ENCODE measurements at regions not wholly inside any gene's neighbourhood (a gene's known extent, or its start where the extent isn't known, plus 50 kb on each side); places are given as distances from the start of the nearest gene placed in this dataset.

DNA sequence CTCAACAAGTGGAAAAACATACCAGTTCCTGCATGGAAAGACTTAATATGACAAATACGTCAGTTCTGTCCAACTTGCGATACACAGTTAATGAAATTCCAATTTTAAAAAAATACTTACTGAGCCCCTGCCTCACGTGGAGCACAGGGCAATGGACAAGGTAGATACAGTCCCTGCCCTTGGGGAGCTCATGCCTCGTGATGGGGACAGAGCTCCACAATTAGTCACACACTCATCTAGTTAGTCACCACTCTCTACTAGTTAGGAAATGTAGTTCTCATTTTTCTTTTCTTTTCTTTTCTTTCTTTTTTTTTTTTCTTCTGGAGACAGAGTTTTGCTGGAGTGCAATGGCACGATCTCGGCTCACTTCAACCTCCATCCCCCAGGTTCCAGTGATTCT lies 74.7 kb upstream of the CDH5 start:
- H3K4me1 ChIP-seq: no peaks in the 10 kb centered on the region
- 79 to 90% methylated on average over 6 of the region's 6 CpGs for WGBS, 2 donors
- H3K27ac ChIP-seq: no peak overlapping the region
- TF ChIP-seq POLR2AphosphoS5 (IDR thresholded peaks at IDR 0.05): no peak
- TF ChIP-seq, protein P1, sequence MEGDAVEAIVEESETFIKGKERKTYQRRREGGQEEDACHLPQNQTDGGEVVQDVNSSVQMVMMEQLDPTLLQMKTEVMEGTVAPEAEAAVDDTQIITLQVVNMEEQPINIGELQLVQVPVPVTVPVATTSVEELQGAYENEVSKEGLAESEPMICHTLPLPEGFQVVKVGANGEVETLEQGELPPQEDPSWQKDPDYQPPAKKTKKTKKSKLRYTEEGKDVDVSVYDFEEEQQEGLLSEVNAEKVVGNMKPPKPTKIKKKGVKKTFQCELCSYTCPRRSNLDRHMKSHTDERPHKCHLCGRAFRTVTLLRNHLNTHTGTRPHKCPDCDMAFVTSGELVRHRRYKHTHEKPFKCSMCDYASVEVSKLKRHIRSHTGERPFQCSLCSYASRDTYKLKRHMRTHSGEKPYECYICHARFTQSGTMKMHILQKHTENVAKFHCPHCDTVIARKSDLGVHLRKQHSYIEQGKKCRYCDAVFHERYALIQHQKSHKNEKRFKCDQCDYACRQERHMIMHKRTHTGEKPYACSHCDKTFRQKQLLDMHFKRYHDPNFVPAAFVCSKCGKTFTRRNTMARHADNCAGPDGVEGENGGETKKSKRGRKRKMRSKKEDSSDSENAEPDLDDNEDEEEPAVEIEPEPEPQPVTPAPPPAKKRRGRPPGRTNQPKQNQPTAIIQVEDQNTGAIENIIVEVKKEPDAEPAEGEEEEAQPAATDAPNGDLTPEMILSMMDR (IDR thresholded peaks at IDR 0.05): no peak
- no peak for TF ChIP-seq EP300 (IDR thresholded peaks at IDR 0.05)
- no peak for TF ChIP-seq POLR2A (IDR thresholded peaks at IDR 0.05)
- DNase-seq: peak; percentile 9
- H3K4me3 ChIP-seq: no peak overlapping the region
- H3K9me3 ChIP-seq: no peaks in the 10 kb centered on the region
- intact Hi-C loops (cut with DNase I): no loop called here
- H3K36me3 ChIP-seq: no peaks in the 10 kb centered on the region
- H3K27me3 ChIP-seq: no peaks in the 10 kb centered on the region

DNA sequence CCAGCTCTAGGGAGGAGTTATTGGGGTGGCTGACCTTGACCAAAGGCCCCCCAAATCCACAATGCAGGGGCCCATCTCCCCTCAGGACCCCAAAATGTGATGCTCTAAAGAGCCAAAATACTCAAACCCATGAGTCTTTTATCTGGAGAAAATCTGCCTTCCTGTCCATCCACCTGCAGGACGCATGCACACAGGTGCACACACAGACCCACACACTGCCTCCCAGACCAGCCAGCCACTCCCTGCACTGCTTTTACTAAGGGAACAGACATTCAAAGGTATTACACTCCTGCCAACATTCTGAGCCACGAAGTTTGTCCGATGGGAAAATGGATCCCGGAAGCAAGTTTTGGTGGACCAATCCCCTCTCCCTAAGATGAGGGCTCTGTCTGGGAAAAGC lies 76.1 kb upstream of the CDH5 start:
- H3K36me3 ChIP-seq: no peaks in the 10 kb centered on the region
- peak; percentile 8 for DNase-seq
- H3K27ac ChIP-seq: no peak overlapping the region
- no peaks in the 10 kb centered on the region for H3K27me3 ChIP-seq
- intact Hi-C loops (cut with DNase I): no loop called here
- no peak for TF ChIP-seq EP300 (IDR thresholded peaks at IDR 0.05)
- TF ChIP-seq POLR2AphosphoS5 (IDR thresholded peaks at IDR 0.05): no peak
- TF ChIP-seq, protein P1 (IDR thresholded peaks at IDR 0.05): no peak
- TF ChIP-seq POLR2A (IDR thresholded peaks at IDR 0.05): no peak
- 85 to 93% methylated on average over 4 of the region's 4 CpGs for WGBS, 2 donors
- no peak overlapping the region for H3K4me3 ChIP-seq
- H3K9me3 ChIP-seq: no peaks in the 10 kb centered on the region
- H3K4me1 ChIP-seq: no peaks in the 10 kb centered on the region

DNA sequence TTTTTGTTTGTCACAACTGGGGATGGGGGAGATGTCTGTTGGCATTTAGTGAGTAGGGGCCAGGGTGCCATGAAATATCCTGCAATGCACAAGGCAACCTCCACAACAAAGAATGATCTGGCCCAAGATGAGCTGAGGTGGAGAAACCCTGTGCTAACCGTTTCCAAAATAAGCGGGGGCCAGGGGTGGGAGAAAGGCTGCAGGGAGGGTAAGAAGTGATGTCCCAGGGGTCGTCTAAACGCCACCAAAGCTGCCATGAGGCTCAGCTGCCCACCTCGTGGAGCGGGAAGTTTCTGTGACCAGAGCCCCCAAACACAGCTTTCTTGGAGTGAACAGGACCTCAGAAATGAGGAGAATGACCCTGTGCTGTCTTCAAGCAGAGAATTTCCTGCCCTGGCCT lies 76.5 kb upstream of the CDH5 start:
- H3K27me3 ChIP-seq: no peaks in the 10 kb centered on the region
- WGBS, 2 donors: 80 to 81% methylated on average over 6 of the region's 6 CpGs
- H3K4me1 ChIP-seq: no peaks in the 10 kb centered on the region
- no peak overlapping the region for H3K4me3 ChIP-seq
- H3K27ac ChIP-seq: no peak overlapping the region
- no peak for TF ChIP-seq POLR2AphosphoS5 (IDR thresholded peaks at IDR 0.05)
- TF ChIP-seq, protein P1 (IDR thresholded peaks at IDR 0.05): no peak
- no peak for TF ChIP-seq POLR2A (IDR thresholded peaks at IDR 0.05)
- TF ChIP-seq EP300 (IDR thresholded peaks at IDR 0.05): no peak
- peak; percentile 24 for DNase-seq
- H3K9me3 ChIP-seq: no peaks in the 10 kb centered on the region
- H3K36me3 ChIP-seq: no peaks in the 10 kb centered on the region
- intact Hi-C loops (cut with DNase I): no loop called here

DNA sequence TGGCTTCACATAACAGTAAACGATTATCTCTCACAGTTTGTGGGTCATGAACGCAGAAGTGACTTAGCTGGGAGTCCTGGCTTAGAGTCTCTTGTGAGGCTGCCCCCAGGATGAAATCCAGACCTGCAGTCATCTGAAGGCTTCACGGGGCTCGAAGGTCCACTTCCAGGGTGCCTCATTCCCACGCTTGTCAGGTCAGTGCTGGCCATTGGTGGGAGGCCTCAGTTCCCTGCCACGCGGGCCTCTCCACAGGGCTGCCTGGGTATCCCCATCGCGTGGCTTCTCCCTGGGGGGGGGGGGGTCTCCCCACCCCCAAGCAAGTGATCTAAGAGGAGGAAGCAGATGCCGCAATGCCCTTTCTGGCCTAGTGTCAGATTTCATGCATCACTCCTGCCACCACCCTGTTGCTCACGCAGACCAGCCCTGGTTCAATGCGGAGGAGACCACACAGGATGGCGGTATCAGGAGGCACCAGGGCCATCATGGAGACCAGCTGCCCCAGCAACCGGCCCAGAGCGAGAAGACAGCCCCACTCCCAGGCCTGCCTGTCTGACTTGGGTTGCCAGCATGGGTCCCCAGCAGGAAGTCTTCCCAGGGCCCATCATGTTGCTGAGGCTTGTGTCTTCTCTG lies 77.3 kb upstream of the CDH5 start:
- intact Hi-C loops (cut with DNase I): no loop called here
- 93 to 96% methylated on average over 15 of the region's 15 CpGs for WGBS, 2 donors
- TF ChIP-seq POLR2A (IDR thresholded peaks at IDR 0.05) (no peak), POLR2AphosphoS5 (IDR thresholded peaks at IDR 0.05) (no peak), EP300 (IDR thresholded peaks at IDR 0.05) (no peak)
- TF ChIP-seq, protein P1 (IDR thresholded peaks at IDR 0.05): no peak

DNA sequence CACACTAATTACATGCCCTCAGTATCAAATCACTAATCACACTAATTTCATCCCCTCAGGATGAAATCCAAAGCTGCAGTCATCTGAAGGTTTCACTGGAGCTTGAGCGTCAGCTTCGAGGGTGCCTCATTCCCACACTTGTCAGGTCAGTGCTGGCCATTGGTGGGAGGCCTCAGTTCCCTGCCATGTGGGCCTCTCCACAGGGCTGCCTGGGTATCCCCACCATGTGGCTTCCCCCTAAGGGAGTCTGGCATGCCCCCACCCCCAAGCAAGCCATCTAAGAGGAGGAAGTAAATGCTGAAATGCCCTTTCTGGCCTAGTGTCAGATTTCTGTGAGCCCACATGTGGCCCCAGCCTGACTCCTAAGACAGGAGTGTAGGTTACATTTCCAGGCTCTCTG lies 78.6 kb upstream of the CDH5 start:
- Histone ChIP-seq H3K36me3 (no peaks in the 10 kb centered on the region), H3K27me3 (no peaks in the 10 kb centered on the region), H3K27ac (no peak overlapping the region), H3K9me3 (no peaks in the 10 kb centered on the region), H3K4me1 (no peaks in the 10 kb centered on the region), H3K4me3 (no peak overlapping the region)
- TF ChIP-seq, protein P1 (IDR thresholded peaks at IDR 0.05): no peak
- TF ChIP-seq POLR2A (IDR thresholded peaks at IDR 0.05) (no peak), POLR2AphosphoS5 (IDR thresholded peaks at IDR 0.05) (no peak), EP300 (IDR thresholded peaks at IDR 0.05) (no peak)
- WGBS, 2 donors: 91 to 92% methylated on average over 2 of the region's 2 CpGs
- DNase-seq: peak; percentile 19
- intact Hi-C loops (cut with DNase I): no loop called here

More for the DNA sequence above, 77.3 kb upstream of the CDH5 start:
- Histone ChIP-seq H3K27me3 (no peaks in the 10 kb centered on the region), H3K4me1 (no peaks in the 10 kb centered on the region), H3K27ac (no peak overlapping the region), H3K9me3 (no peaks in the 10 kb centered on the region), H3K4me3 (no peak overlapping the region), H3K36me3 (no peaks in the 10 kb centered on the region)
- peak; percentile 52 for DNase-seq
